NB4 (cell line): ENCODE measurements at regions not wholly inside any gene's neighbourhood (a gene's known extent, or its start where the extent isn't known, plus 50 kb on each side); places are given as distances from the start of the nearest gene placed in this dataset.

Experiments
- DNase-seq: peaks from one replicate; pipeline ENCODE4 v3.0.0; 2010; ENCODE audit warnings: low read depth
- H3K4me3 ChIP-seq: one replicate; pipeline ENCODE4 v1.5.1; 2011; ENCODE audit warnings: mild to moderate bottlenecking, low read depth, low read length, moderate library complexity
- MYC ChIP-seq: IDR thresholded peaks from 2 replicates; pipeline ENCODE4 v1.6.1; 2011; ENCODE audit warnings: low read depth, low read length
- POLR2A ChIP-seq: IDR thresholded peaks from 2 replicates; pipeline ENCODE4 v1.6.1; 2011; ENCODE audit warnings: mild to moderate bottlenecking; ENCODE audit not compliant: insufficient read length; ENCODE audit errors: extremely low read depth
- TF ChIP-seq, protein P1 (sequence below): IDR thresholded peaks from 2 replicates; pipeline ENCODE4 v1.6.1; 2011; ENCODE audit warnings: low read depth, low read length
- TF ChIP-seq, protein P2 (sequence below): IDR thresholded peaks from one replicate; pipeline ENCODE4 v1.5.1; 2012; ENCODE audit warnings: low read depth, low read length

DNA sequence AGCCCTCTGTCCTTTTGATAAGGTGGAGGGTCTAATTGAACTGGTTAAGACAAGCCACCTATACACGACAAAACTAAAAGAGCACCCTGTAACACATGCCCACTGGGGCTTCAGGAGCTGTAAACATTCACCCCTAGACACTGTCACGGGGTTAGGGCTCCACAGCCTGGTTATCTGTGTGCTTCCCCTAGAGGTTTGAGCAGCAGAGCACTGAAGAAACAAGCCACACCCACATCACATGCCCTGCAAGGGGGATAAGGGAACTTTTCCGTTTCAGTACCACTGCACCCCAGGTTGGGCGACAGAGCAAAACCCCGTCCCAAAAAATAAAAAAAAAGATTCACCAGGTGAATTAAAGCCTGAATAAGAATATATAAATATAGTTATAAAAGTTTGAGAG is 913.7 kb upstream of the ACVR2A start:
- no peak overlapping the region for H3K4me3 ChIP-seq
- TF ChIP-seq, protein P1, sequence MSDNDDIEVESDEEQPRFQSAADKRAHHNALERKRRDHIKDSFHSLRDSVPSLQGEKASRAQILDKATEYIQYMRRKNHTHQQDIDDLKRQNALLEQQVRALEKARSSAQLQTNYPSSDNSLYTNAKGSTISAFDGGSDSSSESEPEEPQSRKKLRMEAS, result no peak
- TF ChIP-seq MYC, result no peak
- no peak for TF ChIP-seq POLR2A
- TF ChIP-seq, protein P2, sequence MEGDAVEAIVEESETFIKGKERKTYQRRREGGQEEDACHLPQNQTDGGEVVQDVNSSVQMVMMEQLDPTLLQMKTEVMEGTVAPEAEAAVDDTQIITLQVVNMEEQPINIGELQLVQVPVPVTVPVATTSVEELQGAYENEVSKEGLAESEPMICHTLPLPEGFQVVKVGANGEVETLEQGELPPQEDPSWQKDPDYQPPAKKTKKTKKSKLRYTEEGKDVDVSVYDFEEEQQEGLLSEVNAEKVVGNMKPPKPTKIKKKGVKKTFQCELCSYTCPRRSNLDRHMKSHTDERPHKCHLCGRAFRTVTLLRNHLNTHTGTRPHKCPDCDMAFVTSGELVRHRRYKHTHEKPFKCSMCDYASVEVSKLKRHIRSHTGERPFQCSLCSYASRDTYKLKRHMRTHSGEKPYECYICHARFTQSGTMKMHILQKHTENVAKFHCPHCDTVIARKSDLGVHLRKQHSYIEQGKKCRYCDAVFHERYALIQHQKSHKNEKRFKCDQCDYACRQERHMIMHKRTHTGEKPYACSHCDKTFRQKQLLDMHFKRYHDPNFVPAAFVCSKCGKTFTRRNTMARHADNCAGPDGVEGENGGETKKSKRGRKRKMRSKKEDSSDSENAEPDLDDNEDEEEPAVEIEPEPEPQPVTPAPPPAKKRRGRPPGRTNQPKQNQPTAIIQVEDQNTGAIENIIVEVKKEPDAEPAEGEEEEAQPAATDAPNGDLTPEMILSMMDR, result no peak
- peak; percentile 12 for DNase-seq

DNA sequence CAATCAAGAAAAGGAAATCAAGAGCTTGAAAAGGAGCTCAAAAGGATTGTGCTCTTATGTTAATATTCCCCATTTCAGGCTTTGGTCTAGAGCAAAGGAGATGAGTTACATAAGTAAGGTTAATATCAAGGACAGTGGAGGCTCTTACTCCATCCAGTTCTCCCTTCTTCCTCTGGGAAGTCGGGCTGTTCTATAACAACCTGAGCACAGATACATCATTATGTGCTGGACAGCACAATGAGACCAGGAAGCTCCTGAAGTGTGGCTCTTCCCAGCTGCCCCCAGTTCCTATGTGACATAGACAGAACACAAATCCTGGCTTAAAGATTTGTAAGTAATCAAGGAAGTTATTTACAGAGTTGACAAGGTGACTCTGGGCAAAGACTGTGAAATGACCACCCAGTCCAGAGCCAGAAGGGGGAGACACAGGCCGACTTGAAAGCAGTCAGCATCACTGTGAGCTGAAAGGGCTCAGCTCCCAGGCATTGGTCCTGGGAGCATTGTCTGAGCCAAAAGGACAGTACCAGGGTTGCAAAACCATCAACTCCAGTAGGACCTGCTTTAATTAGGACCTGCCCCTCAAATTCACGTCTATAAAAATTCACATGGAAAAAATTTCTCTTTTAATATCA is 917.6 kb upstream of the ACVR2A start:
- peak; percentile 28 for DNase-seq
- no peak for TF ChIP-seq POLR2A
- H3K4me3 ChIP-seq, result no peak overlapping the region

DNA sequence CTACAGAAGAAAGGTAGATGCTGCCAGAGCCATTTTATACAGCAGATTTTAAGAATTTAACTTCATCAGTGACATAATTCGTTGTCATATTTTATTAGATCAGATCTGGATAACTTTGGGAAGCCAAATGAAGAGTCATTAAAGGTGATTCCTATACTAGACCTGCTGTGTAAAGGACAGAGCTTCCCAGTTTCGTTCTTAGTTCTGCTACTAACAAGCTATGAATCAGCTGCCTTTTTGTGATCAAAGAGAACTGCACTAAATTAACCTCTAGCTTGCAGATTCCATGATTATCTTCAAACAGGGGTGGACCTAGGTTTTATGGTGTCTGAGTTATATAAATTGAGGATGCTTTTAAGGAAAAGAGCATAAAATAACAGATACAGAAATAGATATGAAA is 926.5 kb upstream of the ACVR2A start:
- H3K4me3 ChIP-seq, result no peak overlapping the region
- TF ChIP-seq, protein P2, result no peak
- TF ChIP-seq, protein P1, result no peak
- no peak for DNase-seq

DNA sequence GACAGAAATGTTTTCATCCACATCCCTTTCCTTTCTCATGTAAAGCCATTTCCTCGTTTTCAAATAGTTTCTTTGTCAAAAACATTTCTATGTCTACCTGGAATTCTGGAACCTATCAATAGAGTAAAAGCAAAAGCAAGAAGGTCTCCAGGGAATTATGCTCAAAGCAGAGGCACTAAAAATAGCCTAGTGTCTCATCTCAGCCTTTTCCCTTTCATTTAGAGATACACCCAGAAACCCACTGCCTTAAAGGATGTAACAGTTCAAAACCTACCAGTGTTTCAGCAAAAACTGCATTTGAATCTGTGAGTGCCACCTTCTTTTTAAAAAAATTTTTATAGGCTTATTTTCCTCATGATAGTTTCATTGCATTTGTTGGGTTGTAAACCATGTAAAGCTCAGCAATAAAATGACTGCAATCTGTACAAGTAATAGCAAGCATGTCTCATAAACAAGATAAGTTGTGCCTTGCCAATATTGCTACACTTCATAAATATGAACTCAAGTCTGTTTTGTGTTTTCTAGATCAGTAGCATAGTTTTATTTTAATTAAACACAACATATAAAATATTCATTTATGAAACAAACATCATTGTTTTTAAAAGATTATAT is 927.3 kb upstream of the ACVR2A start:
- DNase-seq, result no peak
- TF ChIP-seq, protein P1, result no peak
- TF ChIP-seq, protein P2, result no peak
- TF ChIP-seq MYC (no peak), POLR2A (no peak)
- no peak overlapping the region for H3K4me3 ChIP-seq

DNA sequence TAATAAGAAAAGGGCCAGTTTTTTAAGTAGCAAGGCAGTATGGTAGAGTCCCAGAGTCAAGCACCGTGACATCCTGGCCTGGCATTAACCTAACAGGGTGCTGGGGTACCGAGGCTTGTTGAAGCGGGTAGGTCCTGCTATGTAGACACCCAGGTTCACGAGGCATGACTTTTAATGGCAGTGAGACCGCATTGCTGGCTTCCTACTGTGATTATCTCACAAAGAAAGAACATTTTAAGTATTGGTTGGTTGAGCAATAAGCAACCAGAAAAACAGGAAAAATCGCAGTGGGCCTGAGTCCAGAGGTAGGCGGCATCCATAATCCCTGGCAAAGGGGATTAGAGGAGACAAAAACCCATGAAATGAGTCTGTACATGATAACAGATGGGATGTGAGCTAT is 927.9 kb upstream of the ACVR2A start:
- DNase-seq, result no peak
- TF ChIP-seq MYC (no peak), POLR2A (no peak)
- TF ChIP-seq, protein P1, result no peak
- TF ChIP-seq, protein P2, result no peak
- no peak overlapping the region for H3K4me3 ChIP-seq

DNA sequence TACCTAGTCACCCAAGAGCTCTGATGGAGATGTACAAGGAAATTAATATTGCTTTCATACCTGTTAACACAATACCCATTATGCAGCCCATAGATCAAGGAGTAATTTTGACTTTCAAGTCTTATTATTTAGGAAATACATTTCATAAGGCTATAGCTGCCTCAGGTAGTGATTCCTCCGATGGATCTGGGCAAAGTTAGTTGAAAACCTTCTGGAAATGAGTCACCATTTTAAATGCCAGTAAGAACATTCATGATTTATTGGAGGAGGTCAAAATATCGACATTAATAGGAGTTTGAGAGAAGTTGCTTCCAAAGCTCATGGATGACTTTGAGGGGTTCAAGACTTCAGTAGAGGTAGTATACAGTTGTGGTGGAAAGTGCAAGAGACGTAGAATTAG is 931.4 kb upstream of the ACVR2A start:
- no peak overlapping the region for H3K4me3 ChIP-seq
- no peak for DNase-seq
- TF ChIP-seq MYC, result no peak
- TF ChIP-seq, protein P2, result no peak
- TF ChIP-seq, protein P1, result no peak
- TF ChIP-seq POLR2A, result no peak
